ENCODE measurements at regions not wholly inside any gene's neighbourhood (a gene's known extent, or its start where the extent isn't known, plus 50 kb on each side); places are given as distances from the start of the nearest gene placed in this dataset.
"Not testable (repeated sequence)": the region's sequence is repeated elsewhere in the genome, so short reads cannot be mapped to it uniquely, and the experiment has no call there.

DNA sequence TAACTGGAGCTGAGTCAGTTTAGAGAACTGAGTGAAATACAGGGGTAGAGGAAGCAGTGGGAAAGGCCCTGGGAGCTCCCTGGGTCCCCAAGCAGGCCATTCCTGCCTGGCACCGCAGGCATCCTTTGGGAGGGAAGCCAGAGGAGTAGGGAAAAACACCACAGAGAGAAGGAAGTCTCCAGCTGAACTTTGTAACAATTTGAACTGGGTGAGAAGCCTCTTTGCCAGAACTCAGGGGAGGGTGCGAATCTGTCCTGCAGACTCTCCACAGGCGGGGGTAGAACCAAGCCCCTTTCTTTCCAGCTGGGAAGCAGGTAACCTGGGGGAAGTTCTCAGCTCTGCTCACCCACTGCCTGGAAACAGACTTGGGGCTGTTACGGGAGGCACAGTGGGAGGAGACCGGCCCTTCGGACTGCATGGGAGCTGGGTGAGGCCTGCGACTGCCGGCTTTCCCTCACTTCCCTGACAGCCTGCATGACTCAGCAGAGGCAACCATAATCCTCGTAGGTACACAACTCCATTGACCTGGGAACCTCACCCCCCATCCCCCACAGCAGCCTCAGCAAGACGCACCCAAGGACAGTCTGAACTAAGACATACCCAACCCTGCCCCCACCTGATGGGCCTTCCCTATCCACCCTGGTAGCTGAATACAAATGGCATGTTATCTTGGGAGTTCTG lies 110.1 kb downstream of the ARHGAP11B start:
- not testable (repeated sequence) for H3K4me2 ChIP-seq (ENCODE audit: insufficient read depth, low read length); H3K9me3 ChIP-seq (ENCODE audit: insufficient read depth, low read length, severe bottlenecking); ATAC-seq (ENCODE audit: insufficient read depth, low read depth); H3K79me2 ChIP-seq (ENCODE audit: insufficient read depth, low read length); H3K27ac ChIP-seq (ENCODE audit: low read length); H4K20me1 ChIP-seq (ENCODE audit: insufficient read depth, low read length); H2AFZ ChIP-seq (ENCODE audit: low read depth, low read length); H3K9ac ChIP-seq (ENCODE audit: low read depth, low read length); DNase-seq; H3K27me3 ChIP-seq (ENCODE audit: insufficient read depth, low read length, poor library complexity); H3K4me1 ChIP-seq (ENCODE audit: insufficient read depth, low read length); H3K4me3 ChIP-seq (ENCODE audit: low read depth in 1 of 2, low read length in 2 of 2)
- peaks cover 35% of the 10 kb centered on the region for H3K36me3 ChIP-seq (ENCODE audit: insufficient read depth, low read length)

DNA sequence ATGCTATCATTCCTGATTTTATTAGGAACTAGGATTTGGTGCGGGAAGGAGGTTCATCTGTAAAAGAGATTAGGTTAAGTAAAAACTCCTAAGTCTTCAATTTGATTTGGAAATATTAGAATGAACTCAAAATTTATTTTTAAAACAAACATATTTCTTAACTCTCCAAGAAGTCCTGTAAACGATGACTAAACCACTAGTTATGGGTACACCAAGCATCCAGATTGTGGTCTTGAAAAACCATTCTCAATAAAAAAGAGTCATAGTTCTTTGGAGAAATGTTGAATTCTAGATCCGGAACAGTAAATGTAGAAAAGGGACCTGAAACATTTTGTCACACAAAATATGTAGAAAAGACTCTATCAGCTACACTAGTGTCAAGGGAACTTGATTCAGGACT lies 116.9 kb downstream of the ARHGAP11B start:
- H3K36me3 ChIP-seq (ENCODE audit: insufficient read depth, low read length): peaks cover 25% of the 10 kb centered on the region
- not testable (repeated sequence) for DNase-seq; H3K4me1 ChIP-seq (ENCODE audit: insufficient read depth, low read length); H2AFZ ChIP-seq (ENCODE audit: low read depth, low read length); H3K79me2 ChIP-seq (ENCODE audit: insufficient read depth, low read length); H4K20me1 ChIP-seq (ENCODE audit: insufficient read depth, low read length); H3K27me3 ChIP-seq (ENCODE audit: insufficient read depth, low read length, poor library complexity); H3K9me3 ChIP-seq (ENCODE audit: insufficient read depth, low read length, severe bottlenecking); H3K27ac ChIP-seq (ENCODE audit: low read length); H3K9ac ChIP-seq (ENCODE audit: low read depth, low read length); H3K4me2 ChIP-seq (ENCODE audit: insufficient read depth, low read length); H3K4me3 ChIP-seq (ENCODE audit: low read depth in 1 of 2, low read length in 2 of 2); ATAC-seq (ENCODE audit: insufficient read depth, low read depth)

DNA sequence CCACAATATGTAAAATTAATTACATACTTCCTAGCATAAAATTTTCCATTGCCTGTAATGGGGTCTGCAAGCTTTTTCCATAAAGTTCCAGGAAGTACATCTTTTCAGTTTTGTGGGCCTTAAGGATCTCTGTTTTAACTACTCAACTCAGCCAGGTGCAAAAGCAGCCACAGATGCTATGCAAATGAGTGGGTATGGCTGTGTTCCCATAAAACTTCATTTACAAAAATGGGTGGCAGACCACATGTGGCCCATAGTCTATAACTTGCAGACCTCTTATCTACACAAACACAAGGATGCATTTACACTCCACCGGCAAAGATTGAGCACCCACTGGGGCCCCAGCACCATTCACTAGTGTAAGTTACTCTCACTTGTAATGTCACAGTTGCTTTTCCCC lies 123.1 kb downstream of the ARHGAP11B start:
- not testable (repeated sequence) for H3K27me3 ChIP-seq (ENCODE audit: insufficient read depth, low read length, poor library complexity); H3K9ac ChIP-seq (ENCODE audit: low read depth, low read length); H3K9me3 ChIP-seq (ENCODE audit: insufficient read depth, low read length, severe bottlenecking); H4K20me1 ChIP-seq (ENCODE audit: insufficient read depth, low read length); H3K4me2 ChIP-seq (ENCODE audit: insufficient read depth, low read length); H3K79me2 ChIP-seq (ENCODE audit: insufficient read depth, low read length); H3K4me3 ChIP-seq (ENCODE audit: low read depth in 1 of 2, low read length in 2 of 2); ATAC-seq (ENCODE audit: insufficient read depth, low read depth); H2AFZ ChIP-seq (ENCODE audit: low read depth, low read length); H3K27ac ChIP-seq (ENCODE audit: low read length); DNase-seq; H3K4me1 ChIP-seq (ENCODE audit: insufficient read depth, low read length)
- peaks cover 34% of the 10 kb centered on the region for H3K36me3 ChIP-seq (ENCODE audit: insufficient read depth, low read length)

DNA sequence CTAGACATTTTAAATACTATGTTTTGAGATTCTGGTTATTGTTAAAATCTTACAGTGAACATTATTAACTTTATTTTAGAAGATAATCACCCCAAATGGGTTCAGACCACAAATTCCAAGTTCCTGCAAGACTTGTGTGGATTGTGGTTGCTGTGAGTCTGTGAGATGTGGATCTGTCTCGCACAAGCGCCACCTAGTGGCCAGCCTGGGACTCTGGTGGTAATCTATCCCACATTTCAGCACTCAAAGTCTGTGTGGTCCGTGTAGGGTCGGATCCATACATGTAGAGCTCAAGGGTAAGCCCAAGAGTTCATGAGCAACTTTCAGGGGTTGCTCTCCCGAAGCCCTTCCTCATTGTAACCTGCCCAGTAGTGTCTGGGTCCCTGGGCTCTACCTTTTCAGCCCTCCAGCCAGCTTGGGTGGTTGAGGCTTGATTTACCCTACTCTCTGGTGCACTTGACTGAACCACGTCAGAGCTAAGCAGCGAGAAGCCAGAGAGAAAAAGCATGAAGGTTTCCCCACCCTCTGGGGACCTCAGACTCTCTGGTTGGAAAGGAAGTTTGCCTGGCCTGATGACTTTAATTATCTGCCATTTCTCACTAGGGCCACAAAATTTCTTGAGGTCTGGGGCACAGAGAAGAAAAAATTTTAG lies 129.2 kb downstream of the ARHGAP11B start:
- peak; percentile 69 for DNase-seq
- H3K79me2 ChIP-seq (ENCODE audit: insufficient read depth, low read length); H2AFZ ChIP-seq (ENCODE audit: low read depth, low read length); H3K9me3 ChIP-seq (ENCODE audit: insufficient read depth, low read length, severe bottlenecking); H3K9ac ChIP-seq (ENCODE audit: low read depth, low read length); H3K4me1 ChIP-seq (ENCODE audit: insufficient read depth, low read length); H4K20me1 ChIP-seq (ENCODE audit: insufficient read depth, low read length); H3K27ac ChIP-seq (ENCODE audit: low read length); H3K4me3 ChIP-seq (ENCODE audit: low read depth in 1 of 2, low read length in 2 of 2); H3K27me3 ChIP-seq (ENCODE audit: insufficient read depth, low read length, poor library complexity); H3K4me2 ChIP-seq (ENCODE audit: insufficient read depth, low read length): not testable (repeated sequence)
- peak; percentile 96 for ATAC-seq (ENCODE audit: insufficient read depth, low read depth)
- H3K36me3 ChIP-seq (ENCODE audit: insufficient read depth, low read length): peaks cover 26% of the 10 kb centered on the region
- TF ChIP-seq, protein P1, sequence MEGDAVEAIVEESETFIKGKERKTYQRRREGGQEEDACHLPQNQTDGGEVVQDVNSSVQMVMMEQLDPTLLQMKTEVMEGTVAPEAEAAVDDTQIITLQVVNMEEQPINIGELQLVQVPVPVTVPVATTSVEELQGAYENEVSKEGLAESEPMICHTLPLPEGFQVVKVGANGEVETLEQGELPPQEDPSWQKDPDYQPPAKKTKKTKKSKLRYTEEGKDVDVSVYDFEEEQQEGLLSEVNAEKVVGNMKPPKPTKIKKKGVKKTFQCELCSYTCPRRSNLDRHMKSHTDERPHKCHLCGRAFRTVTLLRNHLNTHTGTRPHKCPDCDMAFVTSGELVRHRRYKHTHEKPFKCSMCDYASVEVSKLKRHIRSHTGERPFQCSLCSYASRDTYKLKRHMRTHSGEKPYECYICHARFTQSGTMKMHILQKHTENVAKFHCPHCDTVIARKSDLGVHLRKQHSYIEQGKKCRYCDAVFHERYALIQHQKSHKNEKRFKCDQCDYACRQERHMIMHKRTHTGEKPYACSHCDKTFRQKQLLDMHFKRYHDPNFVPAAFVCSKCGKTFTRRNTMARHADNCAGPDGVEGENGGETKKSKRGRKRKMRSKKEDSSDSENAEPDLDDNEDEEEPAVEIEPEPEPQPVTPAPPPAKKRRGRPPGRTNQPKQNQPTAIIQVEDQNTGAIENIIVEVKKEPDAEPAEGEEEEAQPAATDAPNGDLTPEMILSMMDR (IDR thresholded peaks at IDR 0.05; ENCODE audit: borderline replicate concordance, extremely low read depth, low read length, poor library complexity, severe bottlenecking): peak; percentile 36

DNA sequence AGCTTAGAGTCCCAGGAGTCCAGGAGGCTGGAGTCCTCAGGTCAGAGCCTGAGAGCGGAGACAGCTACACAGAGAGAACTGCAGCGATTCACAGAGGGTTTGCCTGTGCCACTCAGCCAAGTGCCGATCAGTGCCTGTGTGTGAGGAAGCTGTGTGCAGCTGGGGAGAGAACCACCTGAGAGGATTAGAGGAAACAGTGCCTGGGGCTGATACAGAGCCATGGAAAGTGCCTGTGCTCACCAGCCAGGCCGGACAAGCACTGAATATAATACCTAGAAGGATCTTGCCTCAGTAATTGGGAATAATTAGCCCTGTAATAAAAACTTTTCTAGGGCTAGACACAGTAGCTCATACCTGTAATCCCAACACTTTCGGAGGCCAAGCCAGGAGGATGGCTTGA lies 134.7 kb downstream of the ARHGAP11B start:
- not testable (repeated sequence) for ATAC-seq (ENCODE audit: insufficient read depth, low read depth); H3K79me2 ChIP-seq (ENCODE audit: insufficient read depth, low read length); H3K27me3 ChIP-seq (ENCODE audit: insufficient read depth, low read length, poor library complexity); H3K27ac ChIP-seq (ENCODE audit: low read length); H3K9me3 ChIP-seq (ENCODE audit: insufficient read depth, low read length, severe bottlenecking); H3K4me1 ChIP-seq (ENCODE audit: insufficient read depth, low read length); H3K9ac ChIP-seq (ENCODE audit: low read depth, low read length); H2AFZ ChIP-seq (ENCODE audit: low read depth, low read length); DNase-seq; H4K20me1 ChIP-seq (ENCODE audit: insufficient read depth, low read length); H3K4me2 ChIP-seq (ENCODE audit: insufficient read depth, low read length); H3K4me3 ChIP-seq (ENCODE audit: low read depth in 1 of 2, low read length in 2 of 2)
- peaks cover 22% of the 10 kb centered on the region for H3K36me3 ChIP-seq (ENCODE audit: insufficient read depth, low read length)

DNA sequence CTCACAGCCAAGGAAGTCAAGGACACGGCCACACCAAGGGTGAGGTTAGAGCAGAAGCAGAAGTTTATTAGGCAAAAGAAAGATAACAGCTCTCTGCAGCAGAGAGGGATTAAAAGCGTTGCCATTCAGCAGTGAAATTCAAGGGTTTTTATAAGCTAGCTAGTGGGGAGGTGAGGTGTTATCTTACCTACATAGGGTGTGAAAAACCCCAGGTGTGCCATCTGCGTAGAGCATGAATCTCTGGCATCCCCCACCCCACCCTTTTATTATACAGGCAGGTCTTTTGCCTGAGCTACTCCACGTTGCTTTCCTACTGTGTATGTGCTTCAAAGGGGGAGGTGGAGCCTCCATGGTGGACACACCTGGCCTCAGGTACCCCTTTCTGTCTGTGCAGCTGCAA lies 135.4 kb downstream of the ARHGAP11B start:
- not testable (repeated sequence) for H3K4me3 ChIP-seq (ENCODE audit: low read depth in 1 of 2, low read length in 2 of 2); H3K4me2 ChIP-seq (ENCODE audit: insufficient read depth, low read length); H3K4me1 ChIP-seq (ENCODE audit: insufficient read depth, low read length); H3K9me3 ChIP-seq (ENCODE audit: insufficient read depth, low read length, severe bottlenecking); H3K79me2 ChIP-seq (ENCODE audit: insufficient read depth, low read length); DNase-seq; H3K9ac ChIP-seq (ENCODE audit: low read depth, low read length); H3K27me3 ChIP-seq (ENCODE audit: insufficient read depth, low read length, poor library complexity); ATAC-seq (ENCODE audit: insufficient read depth, low read depth); H4K20me1 ChIP-seq (ENCODE audit: insufficient read depth, low read length); H2AFZ ChIP-seq (ENCODE audit: low read depth, low read length); H3K27ac ChIP-seq (ENCODE audit: low read length)
- H3K36me3 ChIP-seq (ENCODE audit: insufficient read depth, low read length): peaks cover 15% of the 10 kb centered on the region; the same call in 1 of the 2 replicates

DNA sequence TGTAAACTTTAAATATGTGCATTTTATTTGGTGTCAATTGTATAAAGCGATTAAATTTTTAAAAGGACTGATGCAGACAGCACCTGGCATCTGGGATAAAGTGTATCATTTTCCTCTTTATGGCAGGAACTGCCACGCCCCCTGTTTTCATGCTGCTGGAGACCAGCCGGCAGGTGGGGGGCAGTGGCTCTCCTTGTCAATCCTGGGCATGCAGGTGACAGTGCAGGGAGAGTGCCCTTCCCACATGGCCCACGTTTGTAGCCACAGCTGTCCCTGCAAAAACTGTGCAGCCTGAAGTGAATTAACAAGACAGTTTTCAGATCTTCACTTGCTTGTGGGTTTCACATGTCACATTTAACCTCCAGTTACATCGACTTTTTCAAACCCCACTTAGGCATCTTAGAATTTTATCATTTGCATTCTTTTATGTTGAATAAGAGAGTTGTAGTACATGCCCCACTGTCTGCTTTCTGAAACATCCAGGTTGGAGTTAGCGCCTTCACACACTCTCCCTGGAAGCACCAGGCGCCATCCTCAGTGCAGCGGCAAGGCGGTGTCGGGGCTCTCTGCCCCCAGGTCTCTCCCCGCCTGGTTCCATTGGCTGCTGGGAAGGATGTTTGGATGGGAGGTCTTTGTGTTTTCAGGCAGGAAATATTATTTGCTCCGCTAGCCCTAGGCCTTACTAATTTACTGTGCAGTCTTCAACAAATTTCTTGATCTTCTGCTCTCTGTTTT lies 134.2 kb upstream of the FAN1 start:
- not testable (repeated sequence) for H3K79me2 ChIP-seq (ENCODE audit: insufficient read depth, low read length); H3K4me1 ChIP-seq (ENCODE audit: insufficient read depth, low read length); H3K27me3 ChIP-seq (ENCODE audit: insufficient read depth, low read length, poor library complexity); ATAC-seq (ENCODE audit: insufficient read depth, low read depth); H3K9ac ChIP-seq (ENCODE audit: low read depth, low read length); H3K4me2 ChIP-seq (ENCODE audit: insufficient read depth, low read length); H4K20me1 ChIP-seq (ENCODE audit: insufficient read depth, low read length); H3K9me3 ChIP-seq (ENCODE audit: insufficient read depth, low read length, severe bottlenecking); H3K27ac ChIP-seq (ENCODE audit: low read length); H3K4me3 ChIP-seq (ENCODE audit: low read depth in 1 of 2, low read length in 2 of 2); DNase-seq; H2AFZ ChIP-seq (ENCODE audit: low read depth, low read length)
- peaks cover 44% of the 10 kb centered on the region for H3K36me3 ChIP-seq (ENCODE audit: insufficient read depth, low read length)

Data from DND-41 (cell line).